Stimulated activated CD4-positive, alpha-beta T cell treated with anti-CD3 and anti-CD28 coated beads, TNF-alpha, amount 100 ng/mL, for 48 hours (primary cell): ENCODE measurements at regions not wholly inside any gene's neighbourhood (a gene's known extent, or its start where the extent isn't known, plus 50 kb on each side); places are given as distances from the start of the nearest gene placed in this dataset.

Source experiments
- DNase-seq, 3 donors: peaks; one replicate each; pipeline ENCODE4 v3.0.0-alpha.2; 2020; ENCODE audit warnings: low read depth in 3 of 3

DNA sequence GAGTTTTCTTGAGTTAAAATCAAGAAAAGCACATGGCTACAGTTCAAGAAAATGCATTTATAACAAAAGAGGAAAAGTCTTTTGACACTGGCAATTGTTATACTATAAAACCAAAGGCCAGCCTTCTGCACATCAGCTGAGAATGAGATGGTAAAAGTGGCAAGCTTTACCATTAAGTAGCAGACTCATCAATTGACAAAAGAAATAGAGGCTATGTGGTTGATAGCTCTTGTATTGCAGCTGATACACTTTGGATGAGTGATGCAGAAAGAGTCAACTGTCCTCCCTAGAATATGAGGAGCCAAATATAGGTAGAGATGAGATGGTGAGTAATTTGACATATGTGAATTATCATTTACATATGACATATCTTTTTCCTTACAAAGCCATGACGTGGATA is 1100.9 kb upstream of the CDH6 start:
- DNase-seq: no peak

DNA sequence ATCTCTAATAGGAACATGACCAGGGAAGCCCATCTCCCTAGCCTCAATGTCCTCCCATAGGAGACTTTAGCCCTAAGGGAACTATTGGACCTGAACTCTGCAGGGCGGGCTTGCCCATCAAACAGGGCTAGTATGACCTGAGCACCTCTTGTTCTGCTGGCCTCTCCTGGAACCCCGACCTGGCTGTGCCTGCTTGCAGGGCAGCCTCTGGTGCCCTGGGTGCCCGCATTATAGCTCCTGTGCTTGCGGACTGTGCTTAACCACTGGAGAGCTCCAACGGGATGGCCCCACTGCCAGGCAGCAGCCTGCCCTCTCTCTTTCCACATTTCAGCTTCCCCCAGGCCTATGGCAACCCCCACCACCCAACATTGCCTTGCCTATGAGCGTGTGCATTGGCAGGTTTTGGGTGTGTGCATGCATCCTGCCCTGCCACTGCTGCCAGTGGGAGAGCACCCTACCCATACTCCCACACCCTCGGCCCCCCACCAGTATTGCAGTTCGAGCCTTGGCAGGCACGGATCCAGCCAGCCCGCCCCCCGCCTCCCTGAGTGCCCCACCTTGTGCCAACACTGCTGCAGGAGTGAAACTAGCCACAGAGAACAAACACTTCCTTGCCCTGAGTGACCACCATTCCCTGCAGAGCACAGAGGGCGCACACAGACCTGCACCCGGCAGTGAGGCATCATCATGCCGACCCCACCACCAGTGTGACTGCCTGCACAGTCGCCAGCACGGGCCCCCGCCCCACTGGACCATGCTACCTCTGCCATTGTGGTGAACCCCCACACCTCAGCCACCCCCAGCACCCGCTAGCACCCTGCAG is 1123.8 kb upstream of the CDH6 start:
- DNase-seq: no peak

DNA sequence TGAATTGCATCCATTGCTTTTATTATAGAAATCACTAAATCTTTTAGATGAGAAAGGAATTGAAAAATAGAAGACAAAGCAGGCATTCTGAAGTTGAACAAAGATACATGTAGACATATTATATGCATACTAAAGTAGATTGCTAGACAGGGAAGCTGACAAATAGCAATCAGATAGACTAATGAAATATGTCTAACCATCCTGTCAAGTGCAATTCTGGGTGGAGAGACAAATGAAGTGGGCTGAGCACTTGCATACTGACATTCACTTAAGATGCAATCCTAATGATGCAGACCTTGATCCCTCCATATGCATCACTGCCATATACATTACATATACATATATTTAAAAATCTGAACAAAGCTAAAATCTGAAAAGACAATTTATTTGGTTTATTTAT is 1130.0 kb upstream of the CDH6 start:
- no peak for DNase-seq

DNA sequence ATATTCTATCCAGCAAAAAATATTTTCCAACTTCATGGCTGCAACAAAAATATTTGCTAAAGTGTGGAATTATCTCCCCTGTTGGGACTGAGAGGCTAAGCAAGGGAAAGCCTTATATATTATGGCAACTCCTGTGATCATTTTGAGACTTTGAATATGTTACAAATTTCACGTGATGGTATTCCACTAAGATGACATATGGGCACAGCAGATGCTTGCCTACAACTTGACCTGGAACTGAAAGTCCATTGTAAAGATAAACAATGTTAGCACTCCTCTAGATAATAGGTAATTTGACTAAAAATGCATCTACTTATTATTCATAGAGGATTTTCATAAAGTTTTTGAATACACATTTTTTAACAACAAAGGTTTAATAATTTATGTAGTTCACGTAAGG is 1141.5 kb upstream of the CDH6 start:
- no peak for DNase-seq

DNA sequence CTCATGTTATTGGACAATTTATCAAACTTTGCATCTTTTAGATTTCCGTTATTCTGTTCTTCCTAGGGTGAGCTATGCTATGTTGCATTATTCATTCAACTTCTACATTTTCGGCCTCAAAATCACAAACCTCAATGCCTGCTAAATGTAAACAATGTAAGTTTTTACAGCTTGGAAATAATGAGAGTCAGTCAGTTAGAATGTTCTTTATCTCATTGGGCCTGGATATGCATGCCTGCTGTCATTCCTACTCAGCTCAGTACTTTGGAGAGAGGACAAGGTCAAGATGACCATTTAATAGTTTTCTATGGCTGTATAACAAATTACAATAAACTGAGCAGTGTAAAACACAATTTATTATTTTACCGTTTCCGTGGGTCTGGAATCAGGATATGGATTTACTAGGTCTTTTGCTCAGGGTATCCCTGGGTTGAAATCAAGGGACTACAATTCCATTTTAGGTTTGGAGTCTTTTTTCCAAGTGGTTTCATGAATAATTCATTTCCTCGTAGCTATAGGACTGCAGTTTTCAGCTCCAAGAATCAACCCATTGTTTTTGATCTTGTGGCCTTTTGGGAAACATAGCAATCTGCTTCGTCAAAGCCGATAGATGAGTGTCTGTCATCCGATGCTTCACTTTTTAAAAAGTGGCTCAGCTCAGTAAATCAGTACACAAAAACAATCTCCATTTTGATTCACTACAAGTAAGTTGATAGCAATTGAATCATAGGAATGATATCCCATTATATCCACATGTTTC is 1143.2 kb upstream of the CDH6 start:
- DNase-seq: no peak

DNA sequence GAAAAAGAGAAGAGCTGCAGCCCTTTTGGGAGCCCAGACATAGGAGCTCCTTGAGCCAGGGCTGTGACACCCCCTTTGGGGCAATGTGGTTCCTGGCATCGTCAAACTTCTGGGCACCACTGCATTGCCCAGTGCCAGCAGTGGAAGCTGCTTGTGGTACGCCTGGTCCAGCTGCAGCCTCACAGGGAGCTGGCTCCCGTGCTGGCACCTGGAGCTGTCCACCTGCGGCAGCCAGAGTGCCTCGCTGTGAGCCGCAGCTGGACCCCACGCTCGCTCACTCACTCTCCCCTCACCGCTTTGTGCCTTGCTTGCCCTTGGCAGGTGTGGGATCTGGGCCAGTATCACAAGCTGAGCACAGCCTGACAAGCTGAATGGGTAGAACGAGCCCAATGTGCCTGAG is 1150.8 kb upstream of the CDH6 start:
- DNase-seq: no peak

DNA sequence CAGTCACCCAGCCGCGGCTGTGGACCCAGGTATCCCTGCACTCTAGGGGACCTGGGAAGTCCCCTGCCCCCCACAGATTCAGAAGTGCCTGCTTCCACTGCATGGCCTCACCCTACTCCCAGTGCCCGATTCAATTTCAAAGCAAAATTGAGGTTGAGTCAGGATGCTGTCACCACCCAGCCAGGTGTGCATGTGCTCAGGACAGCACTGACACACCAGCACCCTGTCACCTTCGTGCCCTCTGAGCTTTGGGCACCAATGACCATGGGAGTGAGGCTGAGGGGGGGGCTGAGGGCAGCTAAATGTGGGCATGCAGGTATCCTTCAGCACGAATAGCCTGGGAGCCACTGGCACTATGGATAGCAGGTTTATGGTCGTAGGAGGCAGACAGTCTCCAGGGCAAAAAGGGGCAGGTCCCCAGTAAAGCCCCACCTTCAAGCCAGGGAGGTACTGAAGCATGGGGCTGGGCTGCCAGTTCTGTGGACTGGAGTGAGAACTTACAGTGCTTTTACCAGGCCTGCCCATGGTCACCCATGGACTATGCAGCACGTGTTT is 1151.6 kb upstream of the CDH6 start:
- no peak for DNase-seq

DNA sequence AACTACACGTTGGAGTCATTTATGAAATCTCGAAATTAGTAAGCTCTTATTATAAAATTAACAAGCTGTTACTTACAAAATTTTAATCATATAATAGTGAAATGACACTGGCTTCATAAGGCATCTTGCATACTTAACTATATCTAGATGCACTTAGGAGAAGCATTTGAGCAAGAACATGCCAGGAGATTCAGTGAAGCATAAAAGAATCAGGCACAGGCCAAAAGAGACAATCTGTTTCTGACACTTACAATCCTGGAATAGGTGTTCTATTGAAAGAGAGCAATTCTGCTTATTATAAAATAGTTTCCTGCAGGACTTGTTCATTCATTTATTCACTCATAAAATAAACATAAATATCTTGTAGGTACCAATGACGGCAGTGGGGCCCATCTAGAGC is 1152.2 kb upstream of the CDH6 start:
- no peak for DNase-seq

DNA sequence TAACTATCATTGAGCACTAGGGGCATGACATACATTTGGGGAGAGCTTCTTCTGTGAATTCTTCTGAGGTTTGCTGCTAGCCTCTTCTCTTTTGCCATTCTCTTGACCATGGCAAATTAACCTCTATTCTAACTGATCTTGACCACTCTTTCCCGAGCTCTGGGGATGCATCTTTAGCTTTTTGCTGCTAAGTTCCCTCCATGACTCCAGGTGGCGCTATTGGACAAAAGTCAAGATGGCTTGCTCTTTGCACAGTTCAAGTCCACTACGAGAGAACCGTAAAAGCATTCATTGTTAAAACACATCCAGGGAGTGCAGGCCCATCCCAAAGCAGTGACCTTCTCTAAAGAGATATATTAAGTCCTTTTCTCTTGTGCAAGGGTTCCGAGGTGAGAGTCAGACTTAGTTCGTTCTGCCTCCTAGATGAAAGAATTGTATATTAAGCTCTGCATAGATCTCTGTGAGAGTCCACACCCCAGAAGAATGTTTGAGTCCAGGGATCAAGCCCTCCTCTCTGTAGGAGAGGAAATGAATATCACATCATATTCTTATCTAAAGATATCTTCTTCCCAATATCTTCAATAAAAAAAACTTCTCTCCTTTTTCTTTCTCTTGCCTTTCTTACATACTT is 1152.9 kb upstream of the CDH6 start:
- peak in 1 of 3 donors; percentile 2 for DNase-seq

DNA sequence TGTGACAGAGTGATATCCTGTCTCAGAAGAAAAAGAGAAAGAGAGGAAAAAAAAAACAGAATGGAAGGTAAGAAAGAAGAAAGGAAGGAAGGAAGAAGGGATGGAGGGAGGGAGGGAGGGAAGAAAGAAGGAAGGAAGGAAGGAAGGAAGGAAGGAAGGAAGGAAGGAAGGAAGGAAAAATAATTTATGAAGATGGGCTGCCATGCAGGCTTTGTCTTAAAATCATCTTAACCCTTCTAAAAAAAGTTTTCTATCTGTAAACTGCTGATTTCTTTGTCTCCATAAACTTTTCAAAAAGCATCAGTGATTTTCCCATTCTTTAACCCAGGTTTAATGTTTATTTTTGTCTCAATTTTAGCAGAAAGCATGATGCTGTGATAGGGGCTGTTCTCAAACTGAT is 1154.1 kb upstream of the CDH6 start:
- no peak for DNase-seq

DNA sequence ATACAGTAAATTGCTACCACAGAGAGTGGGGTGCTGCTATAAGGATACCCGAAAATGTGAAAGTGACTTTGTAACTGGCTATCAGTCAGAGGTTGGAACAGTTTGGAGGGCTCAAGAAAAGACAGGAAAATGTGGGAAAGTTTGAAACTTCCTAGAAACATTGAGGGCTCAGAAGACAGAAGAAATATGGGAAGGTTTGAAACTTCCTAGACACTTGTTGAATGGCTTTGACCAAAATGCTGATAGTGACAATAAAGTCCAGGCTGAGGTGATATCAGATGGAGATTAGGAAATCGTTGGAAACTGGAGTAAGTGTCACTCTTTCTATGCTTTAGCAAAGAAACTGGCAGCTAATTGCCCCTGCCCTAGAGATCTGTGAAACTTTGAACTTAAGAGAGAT is 1158.6 kb upstream of the CDH6 start:
- DNase-seq: no peak

DNA sequence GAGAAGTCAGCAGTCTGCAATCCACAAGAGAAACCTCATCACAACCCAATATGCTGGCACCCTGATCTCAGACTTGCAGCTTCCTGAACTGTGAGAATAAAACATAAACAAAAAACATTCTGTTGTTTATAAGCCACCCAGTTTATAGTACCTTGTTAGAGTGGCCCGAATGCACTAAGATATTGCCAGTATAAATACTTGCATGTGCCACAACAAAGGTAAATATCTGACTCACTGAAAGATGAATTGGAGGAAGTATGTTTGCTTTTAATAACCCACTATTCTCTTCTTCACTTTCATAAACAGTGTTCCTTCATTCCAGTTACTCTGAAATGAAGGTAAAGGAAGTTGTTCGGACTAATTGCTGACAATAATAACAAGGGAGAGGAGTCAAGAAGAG is 1163.4 kb upstream of the CDH6 start:
- DNase-seq: no peak

DNA sequence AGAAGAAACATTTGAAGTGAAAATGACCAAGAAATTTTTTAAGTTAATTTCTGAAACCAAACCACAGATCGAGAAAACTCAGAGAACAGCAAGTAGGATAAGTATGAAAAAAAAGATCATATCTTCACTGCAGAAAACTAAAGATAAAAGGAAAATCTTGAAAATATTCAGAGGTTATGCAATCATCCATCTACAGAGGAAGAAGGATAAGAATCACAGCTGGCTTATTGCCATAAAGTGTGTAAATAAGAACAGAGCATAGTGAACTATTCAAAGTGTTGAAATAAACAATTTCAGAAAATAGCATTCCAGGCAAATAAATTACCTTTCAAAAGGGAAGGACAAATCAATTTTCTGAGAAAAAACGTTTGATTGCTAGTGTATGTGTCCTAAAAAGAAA is 1191.7 kb upstream of the CDH6 start:
- DNase-seq: no peak

DNA sequence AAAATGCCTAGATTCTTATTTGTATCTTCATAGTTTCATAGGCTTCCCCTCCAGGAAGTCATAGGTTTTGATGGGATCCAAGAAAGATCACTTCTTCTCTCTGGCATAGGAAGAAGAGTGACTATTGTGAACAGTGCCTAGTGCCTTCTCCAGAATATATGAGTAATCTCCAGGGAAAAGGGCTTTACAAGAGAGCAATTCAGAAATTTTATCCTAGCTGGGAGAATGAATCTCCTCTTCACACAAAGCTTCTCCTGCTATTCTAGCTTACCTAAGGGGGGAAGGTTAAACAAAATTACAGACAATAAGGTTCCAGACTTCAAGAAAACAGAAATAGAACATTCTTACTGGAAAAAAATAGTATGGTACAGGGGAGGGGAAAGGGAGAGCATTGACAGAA is 1193.3 kb upstream of the CDH6 start:
- DNase-seq: no peak

DNA sequence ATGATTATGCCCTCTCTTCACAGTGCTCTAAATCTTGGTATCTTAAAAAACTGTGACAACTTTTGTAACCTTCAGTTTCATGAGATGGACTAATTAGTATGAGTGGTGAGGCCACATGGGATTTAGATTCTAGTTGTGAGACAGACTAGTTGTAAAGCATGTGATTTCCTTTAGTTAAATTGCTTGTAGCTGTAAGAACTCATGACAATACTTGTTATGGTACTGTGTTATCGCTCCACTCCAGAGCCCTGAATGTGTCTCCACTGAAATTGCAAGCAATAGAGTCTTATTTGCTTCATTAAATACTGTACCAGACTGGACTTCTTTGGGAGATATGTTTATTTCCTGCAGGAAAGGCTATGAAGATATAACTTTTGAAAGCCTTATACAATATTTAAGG is 1198.3 kb upstream of the CDH6 start:
- DNase-seq: no peak

DNA sequence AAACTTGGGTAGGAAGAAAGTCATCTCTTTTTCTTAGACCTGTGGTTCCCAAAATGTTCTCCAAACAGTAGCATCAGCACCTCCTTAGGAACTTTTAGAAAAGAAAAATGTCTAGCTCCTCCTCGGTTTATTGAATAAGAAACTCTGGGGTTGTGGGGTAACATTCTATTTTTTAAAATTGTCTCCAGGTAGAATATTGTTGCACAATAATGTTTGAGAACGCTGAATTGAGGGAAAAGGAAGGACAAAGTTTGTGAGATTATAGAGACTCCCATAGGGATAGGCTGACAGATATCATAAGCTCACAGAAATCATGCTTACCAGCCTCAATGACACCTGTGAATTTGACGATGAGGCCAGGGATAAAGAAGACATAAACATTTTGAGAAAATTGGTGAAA is 1199.0 kb upstream of the CDH6 start:
- no peak for DNase-seq

DNA sequence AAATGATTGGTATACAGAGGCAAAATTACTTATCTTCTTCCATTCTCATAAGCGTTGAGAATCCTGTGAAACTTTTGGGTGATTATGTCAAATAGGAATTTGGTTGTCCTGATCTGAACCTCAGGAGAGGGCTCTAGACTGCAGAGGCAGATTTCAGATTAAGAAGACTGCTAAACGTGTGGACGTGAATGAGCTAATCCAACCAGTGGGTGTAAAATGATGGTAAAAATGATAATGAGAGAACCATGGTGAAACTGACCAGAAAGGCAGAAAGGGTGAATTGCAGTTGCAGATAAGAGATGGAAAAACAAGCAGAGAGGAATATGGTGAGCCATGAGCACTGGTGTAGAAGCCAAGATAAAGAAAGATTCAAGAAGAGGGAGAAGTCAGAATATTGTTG is 1200.2 kb upstream of the CDH6 start:
- no peak for DNase-seq

DNA sequence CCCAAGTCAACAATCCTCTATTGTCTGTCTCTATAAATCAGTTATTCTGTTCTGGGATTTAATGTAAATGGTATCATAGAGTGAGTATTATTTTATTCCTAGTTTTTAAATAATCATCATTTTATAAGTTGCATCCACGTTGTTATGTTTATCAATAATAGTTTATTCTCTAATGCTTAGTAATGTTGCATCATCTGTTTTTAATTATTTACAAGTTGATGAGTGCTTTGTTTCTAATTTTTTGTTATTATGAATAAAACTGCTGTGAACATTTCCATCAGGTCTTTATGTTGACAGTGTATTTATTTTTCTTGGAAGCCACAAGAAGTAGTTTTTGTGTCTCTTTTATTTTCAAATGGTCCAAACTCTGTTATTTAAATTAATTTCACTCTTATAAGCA is 1201.2 kb upstream of the CDH6 start:
- no peak for DNase-seq

DNA sequence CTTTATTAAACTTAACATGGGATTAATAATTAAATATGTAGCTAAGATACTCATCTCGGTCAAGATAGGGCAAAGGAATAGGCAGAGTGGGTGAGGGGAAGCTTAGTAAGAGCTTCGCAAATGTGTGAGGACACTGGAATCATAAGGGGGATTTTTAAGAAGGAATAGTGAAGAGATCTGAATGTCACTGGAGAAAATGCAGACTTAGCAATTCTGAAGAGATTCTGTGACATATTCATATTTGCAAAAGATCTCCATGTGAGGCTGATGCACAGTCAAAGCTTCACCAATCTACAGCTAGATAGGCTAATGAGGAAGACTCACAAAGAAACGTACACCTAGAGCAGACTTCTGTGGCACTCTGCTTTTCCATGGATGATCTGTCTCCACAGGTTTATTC is 1202.8 kb upstream of the CDH6 start:
- DNase-seq: no peak

DNA sequence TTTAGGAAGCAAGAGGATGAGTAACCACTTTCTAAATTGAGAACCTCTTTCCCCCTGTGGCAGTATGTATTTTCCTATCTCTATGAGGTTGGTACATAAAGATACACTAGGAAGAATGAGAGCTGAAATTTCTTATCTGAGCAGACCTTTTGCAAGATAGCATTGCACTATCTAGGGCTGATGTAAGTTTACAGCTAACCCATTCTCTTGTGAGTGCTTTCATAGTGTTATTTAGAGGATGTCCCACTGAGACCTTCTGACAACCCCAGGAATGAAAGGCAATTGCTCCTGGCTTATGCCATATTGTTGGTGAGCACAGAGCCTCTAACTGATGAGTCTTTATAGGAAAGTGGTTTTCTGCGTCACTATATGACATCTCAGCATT is 1209.3 kb upstream of the CDH6 start:
- DNase-seq: no peak

DNA sequence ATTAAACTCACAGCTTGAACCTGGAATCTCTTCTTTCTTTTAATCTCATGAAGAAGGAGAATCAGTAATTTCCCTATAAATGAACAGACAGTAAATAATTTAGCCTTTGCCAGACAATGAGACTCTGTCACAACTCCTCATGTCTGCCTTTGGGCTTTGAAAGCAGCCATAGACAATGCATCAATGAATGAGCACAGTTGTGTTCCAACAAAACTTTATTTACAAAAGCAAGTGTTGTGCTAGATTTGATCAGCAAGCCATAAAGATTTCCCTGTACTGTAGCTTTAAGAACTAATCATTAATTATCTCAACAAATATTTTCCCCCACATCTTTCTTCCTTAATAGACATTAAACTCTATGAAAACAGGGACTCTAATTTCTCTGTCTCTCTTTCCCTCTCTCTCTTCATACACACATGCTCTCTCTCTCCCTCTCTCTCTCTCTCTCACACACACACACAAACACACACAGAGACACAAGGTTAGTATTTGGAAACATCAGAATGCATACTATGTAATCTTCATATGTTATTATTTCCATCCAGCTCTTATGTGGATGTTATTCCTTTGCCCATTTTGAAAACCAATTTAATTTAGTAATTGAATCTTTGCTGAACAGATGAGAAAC is 1209.8 kb upstream of the CDH6 start:
- no peak for DNase-seq

DNA sequence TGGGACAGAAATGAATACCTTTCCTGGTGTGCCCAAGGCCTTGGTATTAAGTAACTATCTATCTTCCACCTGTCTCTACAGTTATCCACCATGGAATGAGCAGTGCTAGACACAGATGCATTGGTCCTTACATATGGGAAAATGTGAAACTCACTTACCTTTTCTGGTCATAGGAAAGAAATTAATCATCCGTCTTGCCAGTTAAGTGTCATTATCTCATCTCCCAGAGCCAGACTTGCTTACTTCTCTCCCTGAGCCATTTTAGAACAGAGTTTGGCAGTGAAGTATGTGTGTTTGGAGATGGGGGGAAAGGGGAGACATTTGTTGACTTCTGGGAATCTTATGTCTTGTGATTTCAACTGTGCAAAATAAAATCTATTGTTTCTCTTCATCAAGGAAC is 1211.0 kb upstream of the CDH6 start:
- no peak for DNase-seq
